ENCODE measurements at regions not wholly inside any gene's neighbourhood (a gene's known extent, or its start where the extent isn't known, plus 50 kb on each side); places are given as distances from the start of the nearest gene placed in this dataset.

GRCh38 chr2:209141142-209141541 lies 282.7 kb upstream of the MAP2 start:
- no peak for TF ChIP-seq CTCF (IDR thresholded peaks at IDR 0.05)
- TF ChIP-seq POLR2A (IDR thresholded peaks at IDR 0.05): no peak
